Astrocyte of the spinal cord (primary cell): ENCODE measurements at regions not wholly inside any gene's neighbourhood (a gene's known extent, or its start where the extent isn't known, plus 50 kb on each side); places are given as distances from the start of the nearest gene placed in this dataset.
"Not testable (repeated sequence)": the region's sequence is repeated elsewhere in the genome, so short reads cannot be mapped to it uniquely, and the experiment has no call there.

ENCODE experiments used
- DNase-seq: peaks from one replicate; pipeline ENCODE4 v3.0.0; 2011; ENCODE audit warnings: low read depth, low spot score
- H3K4me3 ChIP-seq: 2 replicates; pipeline ENCODE4 v1.5.1; 2011; ENCODE audit warnings: low read depth, mild to moderate bottlenecking, low read length, moderate library complexity
- in situ Hi-C: cut with HindIII; loops from 2 replicates; pipeline ENCODE4 v1.10.0; 2017; ENCODE audit warnings: low sequenced_read_pairs
- TF ChIP-seq, protein P1 (sequence below): IDR thresholded peaks from 2 replicates; pipeline ENCODE4 v1.5.1; 2012; ENCODE audit warnings: low read depth, mild to moderate bottlenecking, low read length, inconsistent platforms

GRCh38 chr6:43884652-43885022 is 114.6 kb downstream of the VEGFA start:
- TF ChIP-seq, protein P1, sequence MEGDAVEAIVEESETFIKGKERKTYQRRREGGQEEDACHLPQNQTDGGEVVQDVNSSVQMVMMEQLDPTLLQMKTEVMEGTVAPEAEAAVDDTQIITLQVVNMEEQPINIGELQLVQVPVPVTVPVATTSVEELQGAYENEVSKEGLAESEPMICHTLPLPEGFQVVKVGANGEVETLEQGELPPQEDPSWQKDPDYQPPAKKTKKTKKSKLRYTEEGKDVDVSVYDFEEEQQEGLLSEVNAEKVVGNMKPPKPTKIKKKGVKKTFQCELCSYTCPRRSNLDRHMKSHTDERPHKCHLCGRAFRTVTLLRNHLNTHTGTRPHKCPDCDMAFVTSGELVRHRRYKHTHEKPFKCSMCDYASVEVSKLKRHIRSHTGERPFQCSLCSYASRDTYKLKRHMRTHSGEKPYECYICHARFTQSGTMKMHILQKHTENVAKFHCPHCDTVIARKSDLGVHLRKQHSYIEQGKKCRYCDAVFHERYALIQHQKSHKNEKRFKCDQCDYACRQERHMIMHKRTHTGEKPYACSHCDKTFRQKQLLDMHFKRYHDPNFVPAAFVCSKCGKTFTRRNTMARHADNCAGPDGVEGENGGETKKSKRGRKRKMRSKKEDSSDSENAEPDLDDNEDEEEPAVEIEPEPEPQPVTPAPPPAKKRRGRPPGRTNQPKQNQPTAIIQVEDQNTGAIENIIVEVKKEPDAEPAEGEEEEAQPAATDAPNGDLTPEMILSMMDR, result no peak
- no peak overlapping the region for H3K4me3 ChIP-seq
- DNase-seq, result no peak
- in situ Hi-C loops, result no loop called here

- no peak overlapping the region for H3K4me3 ChIP-seq
- in situ Hi-C loops, result no loop called here
- DNase-seq, result no peak
- TF ChIP-seq, protein P1, result no peak
Observed at GRCh38 chr6:43883847-43884651, 114.0 kb downstream of the VEGFA start.

DNA sequence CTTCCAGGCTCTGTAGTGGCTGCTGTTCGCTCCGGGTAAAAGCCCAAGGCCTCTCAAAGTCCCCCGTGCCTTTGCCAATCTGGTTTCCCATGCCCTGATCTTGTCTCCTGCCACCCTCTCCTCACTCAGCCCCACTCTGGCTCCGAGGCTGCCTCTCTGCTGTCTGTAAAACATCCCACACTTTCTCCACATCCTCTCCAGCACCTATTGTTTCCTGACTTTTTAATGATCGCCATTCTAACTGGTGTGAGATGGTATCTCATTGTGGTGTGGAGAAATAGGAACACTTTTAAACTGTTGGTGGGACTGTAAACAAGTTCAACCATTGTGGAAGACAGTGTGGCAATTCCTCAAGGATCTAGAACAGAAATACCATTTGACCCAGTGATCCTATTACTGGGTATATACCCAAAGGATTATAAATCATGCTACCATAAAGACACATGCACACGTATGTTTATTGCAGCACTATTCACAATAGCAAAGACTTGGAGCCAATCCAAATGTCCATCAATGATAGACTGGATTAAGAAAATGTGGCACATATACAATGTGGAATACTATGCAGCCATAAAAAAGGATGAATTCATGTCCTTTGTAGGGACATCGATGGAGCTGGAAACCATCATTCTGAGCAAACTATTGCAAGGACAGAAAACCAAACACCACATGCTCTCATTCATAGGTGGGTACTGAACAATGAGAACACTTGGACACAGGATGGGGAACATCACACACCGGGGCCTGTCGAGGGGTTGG is 112.9 kb downstream of the VEGFA start:
- H3K4me3 ChIP-seq, DNase-seq, in situ Hi-C loops: not testable (repeated sequence)

DNA sequence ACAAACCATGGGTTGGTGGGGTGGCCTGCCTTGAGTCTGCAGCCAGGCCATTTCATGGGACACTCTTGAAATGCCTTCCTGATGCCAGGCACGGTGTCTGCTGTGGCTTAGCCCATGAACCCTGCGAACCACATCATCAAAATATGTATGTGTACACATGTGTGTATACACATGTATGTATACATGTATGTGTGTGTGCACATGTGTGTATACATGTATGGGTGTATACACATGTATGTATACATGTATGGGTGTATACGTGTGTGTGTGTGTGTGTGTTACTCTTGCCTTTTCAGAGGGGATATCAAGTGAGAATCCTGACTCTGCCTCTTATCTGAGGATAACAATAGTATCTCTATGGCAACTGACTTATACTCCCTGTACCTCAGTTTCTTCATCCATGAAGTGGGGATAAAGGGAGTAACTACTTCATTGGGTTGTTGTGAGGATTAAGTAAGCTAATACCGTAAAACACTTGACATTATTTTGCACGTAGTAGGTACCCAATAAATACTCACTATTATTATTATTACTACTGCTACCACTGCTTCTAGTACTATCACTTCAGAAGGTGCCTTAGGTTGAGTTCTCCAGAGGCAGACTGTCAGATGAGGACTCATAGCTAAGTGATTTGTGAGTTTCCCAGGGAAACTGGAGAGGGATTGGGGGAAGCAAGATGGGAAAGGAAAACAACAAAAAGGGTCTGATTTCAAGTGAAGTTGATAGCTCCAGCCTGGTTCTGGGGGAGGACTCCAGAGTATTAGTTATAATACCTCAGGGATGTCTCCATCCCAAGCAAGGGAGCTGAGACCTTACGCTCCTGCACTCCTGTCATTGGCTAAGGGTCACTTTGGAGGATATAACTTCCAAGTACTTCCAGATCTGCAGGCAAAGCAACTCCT is 110.5 kb downstream of the VEGFA start:
- DNase-seq, result no peak
- TF ChIP-seq, protein P1, result no peak
- in situ Hi-C loops, result no loop called here
- no peak overlapping the region for H3K4me3 ChIP-seq

DNA sequence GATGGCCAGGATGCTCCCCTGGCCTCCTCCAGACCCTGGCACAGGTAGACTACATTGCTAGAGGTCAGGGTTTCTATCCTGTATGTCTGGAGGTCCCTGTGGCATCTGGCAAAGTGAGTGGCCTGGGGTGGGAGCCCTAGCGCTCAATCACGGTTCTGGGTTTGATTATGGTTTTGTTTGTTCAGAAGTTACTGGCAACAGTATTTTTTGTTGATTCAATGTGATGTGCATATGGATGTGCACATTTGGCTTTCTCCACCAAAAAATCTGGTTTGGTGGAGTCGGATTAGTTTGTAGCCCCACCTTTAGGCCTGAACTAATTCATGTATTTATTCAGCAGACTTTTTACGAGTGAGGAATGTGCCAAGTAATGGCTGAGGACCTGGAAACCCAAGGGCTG is 109.7 kb downstream of the VEGFA start:
- TF ChIP-seq, protein P1, result no peak
- in situ Hi-C loops, result no loop called here
- no peak overlapping the region for H3K4me3 ChIP-seq
- no peak for DNase-seq

DNA sequence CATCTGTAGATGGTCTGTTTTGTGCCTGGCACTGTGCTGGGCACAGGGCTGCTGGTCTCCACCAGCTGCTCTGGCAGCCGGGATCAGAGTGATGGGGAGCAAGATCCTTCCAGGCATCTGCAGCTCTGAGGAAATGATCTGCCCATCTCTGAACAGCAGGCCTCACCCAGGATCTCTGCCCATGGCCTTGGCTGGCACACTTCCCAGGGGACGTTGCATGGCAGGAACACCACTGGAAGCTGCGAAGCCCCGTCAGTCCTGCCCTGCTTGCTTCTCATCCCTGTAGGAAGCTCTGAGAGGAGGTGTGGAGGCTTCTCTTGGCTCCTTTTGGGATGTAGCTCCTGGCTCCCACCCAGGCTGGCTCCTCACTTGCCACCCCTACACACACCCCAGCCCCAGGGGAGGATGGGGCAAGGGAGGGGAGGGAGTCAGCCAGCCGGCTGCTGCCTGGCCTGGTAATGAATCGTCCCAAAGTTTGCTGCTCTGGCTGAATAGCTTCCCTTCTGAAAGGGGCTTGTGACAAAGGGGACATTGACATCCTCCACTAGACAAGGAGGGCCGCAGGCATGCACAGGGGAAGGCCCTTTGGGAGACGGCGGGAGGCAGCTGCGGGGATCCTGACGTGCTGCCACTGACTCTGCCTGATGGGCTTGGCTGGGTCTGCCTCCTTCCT is 108.9 kb downstream of the VEGFA start:
- in situ Hi-C loops, result no loop called here
- DNase-seq, result no peak
- TF ChIP-seq, protein P1, result no peak

More for the DNA sequence above, 108.9 kb downstream of the VEGFA start:
- H3K4me3 ChIP-seq, result no peak overlapping the region
